ENCODE measurements at regions not wholly inside any gene's neighbourhood (a gene's known extent, or its start where the extent isn't known, plus 50 kb on each side); places are given as distances from the start of the nearest gene placed in this dataset.

DNA sequence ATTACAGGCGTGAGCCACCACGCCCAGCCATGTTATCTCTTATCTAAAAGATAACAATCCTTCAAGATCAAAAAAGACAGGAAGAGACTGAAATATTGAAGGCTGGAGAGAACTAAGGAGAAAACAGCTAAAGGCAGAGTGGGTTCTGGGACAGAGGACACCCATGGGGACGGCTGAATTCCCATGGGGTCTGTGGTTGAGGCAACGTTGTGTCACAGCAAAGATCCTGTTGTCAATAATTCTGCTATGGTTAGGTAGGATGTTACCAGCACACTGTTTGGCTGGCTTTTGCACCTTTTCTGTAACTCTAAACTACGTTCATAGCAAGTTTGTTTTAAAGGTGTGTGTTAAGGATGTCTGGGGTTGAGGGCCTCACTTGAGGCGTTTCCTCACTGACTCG, 137.7 kb upstream of the APCDD1 start:
- TF ChIP-seq, protein P1, sequence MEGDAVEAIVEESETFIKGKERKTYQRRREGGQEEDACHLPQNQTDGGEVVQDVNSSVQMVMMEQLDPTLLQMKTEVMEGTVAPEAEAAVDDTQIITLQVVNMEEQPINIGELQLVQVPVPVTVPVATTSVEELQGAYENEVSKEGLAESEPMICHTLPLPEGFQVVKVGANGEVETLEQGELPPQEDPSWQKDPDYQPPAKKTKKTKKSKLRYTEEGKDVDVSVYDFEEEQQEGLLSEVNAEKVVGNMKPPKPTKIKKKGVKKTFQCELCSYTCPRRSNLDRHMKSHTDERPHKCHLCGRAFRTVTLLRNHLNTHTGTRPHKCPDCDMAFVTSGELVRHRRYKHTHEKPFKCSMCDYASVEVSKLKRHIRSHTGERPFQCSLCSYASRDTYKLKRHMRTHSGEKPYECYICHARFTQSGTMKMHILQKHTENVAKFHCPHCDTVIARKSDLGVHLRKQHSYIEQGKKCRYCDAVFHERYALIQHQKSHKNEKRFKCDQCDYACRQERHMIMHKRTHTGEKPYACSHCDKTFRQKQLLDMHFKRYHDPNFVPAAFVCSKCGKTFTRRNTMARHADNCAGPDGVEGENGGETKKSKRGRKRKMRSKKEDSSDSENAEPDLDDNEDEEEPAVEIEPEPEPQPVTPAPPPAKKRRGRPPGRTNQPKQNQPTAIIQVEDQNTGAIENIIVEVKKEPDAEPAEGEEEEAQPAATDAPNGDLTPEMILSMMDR (IDR thresholded peaks at IDR 0.05) = no peak
- H3K36me3 ChIP-seq = no peaks in the 10 kb centered on the region
- intact Hi-C loops (cut with DNase I) = no loop called here
- no peaks in the 10 kb centered on the region for H3K27me3 ChIP-seq
- H3K4me3 ChIP-seq = no peak overlapping the region
- H3K4me1 ChIP-seq = no peaks in the 10 kb centered on the region
- no peak overlapping the region for H3K27ac ChIP-seq
- H3K9me3 ChIP-seq = no peaks in the 10 kb centered on the region
- DNase-seq (ENCODE audit: low spot score in 2 of 2) = no peak

GRCh38 chr18:10317864-10318690, 136.4 kb upstream of the APCDD1 start:
- TF ChIP-seq, protein P1 (IDR thresholded peaks at IDR 0.05) = no peak
- DNase-seq (ENCODE audit: low spot score in 2 of 2) = no peak
- no peaks in the 10 kb centered on the region for H3K4me1 ChIP-seq

GRCh38 chr18:10318691-10318970, 135.8 kb upstream of the APCDD1 start:
- no peaks in the 10 kb centered on the region for H3K36me3 ChIP-seq
- H3K27ac ChIP-seq = no peak overlapping the region
- no peak overlapping the region for H3K4me3 ChIP-seq
- H3K27me3 ChIP-seq = no peaks in the 10 kb centered on the region
- TF ChIP-seq, protein P1 (IDR thresholded peaks at IDR 0.05) = no peak
- H3K4me1 ChIP-seq = no peaks in the 10 kb centered on the region
- no peak for DNase-seq (ENCODE audit: low spot score in 2 of 2)
- H3K9me3 ChIP-seq = no peaks in the 10 kb centered on the region
- intact Hi-C loops (cut with DNase I) = no loop called here

More at GRCh38 chr18:10317864-10318690, 136.4 kb upstream of the APCDD1 start:
- Histone ChIP-seq H3K27me3 (no peaks in the 10 kb centered on the region), H3K27ac (no peak overlapping the region), H3K9me3 (no peaks in the 10 kb centered on the region), H3K4me3 (no peak overlapping the region), H3K36me3 (no peaks in the 10 kb centered on the region)
- intact Hi-C loops (cut with DNase I) = no loop called here

GRCh38 chr18:10319026-10319425, 135.4 kb upstream of the APCDD1 start:
- no peaks in the 10 kb centered on the region for H3K9me3 ChIP-seq
- TF ChIP-seq, protein P1 (IDR thresholded peaks at IDR 0.05) = no peak
- no peak overlapping the region for H3K4me3 ChIP-seq
- no peaks in the 10 kb centered on the region for H3K4me1 ChIP-seq
- intact Hi-C loops (cut with DNase I) = no loop called here
- DNase-seq (ENCODE audit: low spot score in 2 of 2) = no peak
- no peaks in the 10 kb centered on the region for H3K36me3 ChIP-seq
- no peak overlapping the region for H3K27ac ChIP-seq
- no peaks in the 10 kb centered on the region for H3K27me3 ChIP-seq

DNA sequence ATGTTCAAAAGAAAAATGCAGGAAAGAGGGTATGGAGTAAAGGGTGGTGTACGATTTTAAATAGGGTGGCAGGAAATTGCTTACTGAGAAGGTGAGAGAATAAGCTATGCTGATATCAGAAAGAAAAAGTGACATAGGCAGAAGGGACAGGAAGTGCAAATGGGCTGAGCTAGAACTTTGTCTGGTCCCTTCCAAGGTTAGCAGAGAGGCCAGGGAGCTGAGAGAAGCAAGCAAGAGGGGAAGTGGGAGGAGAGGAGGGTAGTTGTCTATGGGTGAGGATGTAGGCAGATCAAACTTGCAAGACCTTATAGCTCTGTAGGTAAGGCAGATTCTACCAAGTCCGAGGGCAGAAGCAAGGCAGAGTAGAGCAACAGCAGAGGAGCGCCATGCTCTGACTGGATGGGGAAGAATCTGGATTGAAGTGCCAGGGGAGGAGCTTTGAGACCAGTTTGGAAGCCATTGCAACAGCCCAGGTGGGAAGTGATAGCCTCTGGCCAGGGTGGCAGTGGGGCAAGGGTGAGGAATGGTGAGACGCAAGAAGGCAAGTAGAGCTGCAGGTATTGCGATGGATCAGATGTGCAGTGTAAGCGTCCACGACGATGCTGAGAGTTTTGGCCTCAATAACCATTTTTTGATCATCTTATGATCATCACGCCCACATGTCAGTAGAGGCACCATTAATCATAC, 134.4 kb upstream of the APCDD1 start:
- H3K9me3 ChIP-seq = no peaks in the 10 kb centered on the region
- no peak for DNase-seq (ENCODE audit: low spot score in 2 of 2)
- TF ChIP-seq, protein P1 (IDR thresholded peaks at IDR 0.05) = no peak
- no peaks in the 10 kb centered on the region for H3K4me1 ChIP-seq
- H3K4me3 ChIP-seq = no peak overlapping the region
- H3K27ac ChIP-seq = no peak overlapping the region
- H3K36me3 ChIP-seq = no peaks in the 10 kb centered on the region
- intact Hi-C loops (cut with DNase I) = no loop called here
- H3K27me3 ChIP-seq = no peaks in the 10 kb centered on the region
